Kasumi-1 (cell line): ENCODE measurements at regions not wholly inside any gene's neighbourhood (a gene's known extent, or its start where the extent isn't known, plus 50 kb on each side); places are given as distances from the start of the nearest gene placed in this dataset.
A peak's percentile ranks its signal among the peaks of the same experiment; 100 is the strongest.
"Not testable (repeated sequence)": the region's sequence is repeated elsewhere in the genome, so short reads cannot be mapped to it uniquely, and the experiment has no call there.

ENCODE experiments used
- DNase-seq, 2 experiments: peaks; one replicate each; lab custom pipeline; 2025; lab: John Stamatoyannopoulos, UW

DNA sequence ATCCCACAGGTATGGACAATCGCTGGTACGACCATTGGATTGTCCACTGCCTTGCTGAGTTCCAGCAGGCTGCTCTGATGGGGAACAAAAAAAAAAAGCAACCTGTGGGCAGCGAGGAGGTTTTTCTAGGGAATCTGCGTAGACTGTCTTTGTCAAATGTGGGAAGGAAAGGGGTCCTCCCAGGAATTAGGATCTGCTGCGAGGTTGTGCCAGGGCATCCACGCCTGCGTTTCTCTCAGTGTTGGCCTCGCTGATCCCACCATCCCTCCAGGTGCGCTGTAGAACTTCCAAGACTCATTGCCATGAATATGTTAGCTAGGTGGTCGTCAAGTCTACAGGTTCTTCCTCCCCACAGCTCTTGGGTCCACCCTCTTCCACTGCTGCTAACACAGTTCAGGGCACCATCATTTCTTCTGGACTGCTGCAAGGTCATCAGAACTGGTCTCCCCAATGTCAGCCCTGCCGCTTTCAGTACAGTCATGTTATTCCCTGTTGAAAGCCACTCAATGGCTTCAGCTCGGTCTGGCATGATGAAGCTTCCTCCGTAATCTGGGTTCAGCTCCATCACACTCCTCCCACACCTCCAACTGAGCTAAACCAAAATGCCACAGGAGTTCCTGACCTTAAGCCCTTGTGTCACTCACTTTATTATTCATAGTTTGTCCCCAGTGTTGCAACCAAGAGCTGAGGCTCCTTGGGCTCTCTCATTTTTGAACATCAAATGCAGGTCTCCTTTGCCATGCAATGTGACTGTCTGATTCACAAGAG lies 79.5 kb upstream of the DMRT1 start:
- DNase-seq: no peak

DNA sequence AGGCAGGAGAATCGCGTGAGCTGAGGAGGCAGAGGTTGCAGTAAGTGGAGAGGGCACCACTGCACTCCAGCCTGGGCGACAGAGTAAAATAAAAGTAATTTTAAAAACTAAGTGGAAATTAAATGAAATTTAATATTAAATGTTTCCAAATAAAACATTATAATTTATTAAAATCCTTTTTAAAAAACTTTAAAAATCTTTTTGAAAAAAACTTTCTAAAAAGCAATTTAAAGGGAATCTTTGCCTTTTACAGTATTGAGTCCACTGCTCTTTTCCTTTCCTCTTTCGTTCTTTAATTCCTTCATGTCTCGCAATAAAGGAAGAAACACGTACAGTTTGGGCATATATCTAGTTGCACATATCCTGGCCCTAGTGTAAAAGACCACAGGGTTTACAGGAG lies 77.8 kb upstream of the DMRT1 start:
- DNase-seq: no peak

DNA sequence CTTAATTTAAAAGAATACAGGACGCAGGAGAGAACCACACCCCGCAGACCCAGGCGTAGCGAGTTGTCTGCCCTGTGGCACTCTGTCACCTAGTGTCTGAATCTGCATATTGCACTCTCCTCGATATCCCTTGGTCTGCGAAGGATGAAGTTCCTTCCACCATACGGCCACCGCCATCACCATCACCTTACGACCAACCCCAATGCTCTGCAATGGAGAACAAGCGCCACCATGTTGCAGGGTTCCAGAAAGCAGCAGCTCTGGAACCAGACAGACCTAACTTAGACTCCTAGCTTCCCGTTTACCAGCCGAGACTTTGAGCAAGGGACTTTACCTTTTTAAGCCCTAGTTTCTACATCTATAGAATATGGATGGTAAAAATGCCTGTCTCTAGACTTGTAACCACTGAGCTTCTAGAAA lies 77.4 kb upstream of the DMRT1 start:
- peak; percentile 62 to 66 for DNase-seq

DNA sequence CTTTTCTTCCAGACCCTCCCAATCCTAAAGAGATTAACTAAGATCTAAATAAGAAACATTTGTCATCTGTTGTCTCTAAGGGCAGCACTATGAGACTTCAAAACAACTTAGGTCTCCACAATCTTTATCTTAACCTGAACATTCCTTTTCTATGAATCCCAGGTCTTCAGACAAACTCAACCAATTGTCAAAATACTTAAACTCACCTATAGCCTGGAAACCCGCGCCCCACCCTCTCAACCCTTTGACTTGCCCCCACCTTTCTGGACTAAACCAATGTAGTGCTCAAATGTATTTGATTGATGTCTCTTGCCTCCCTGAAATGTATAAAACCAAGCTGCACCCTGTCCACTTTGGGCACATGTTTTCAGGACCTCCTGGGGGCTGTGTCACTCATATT lies 76.5 kb upstream of the DMRT1 start:
- DNase-seq: no peak

DNA sequence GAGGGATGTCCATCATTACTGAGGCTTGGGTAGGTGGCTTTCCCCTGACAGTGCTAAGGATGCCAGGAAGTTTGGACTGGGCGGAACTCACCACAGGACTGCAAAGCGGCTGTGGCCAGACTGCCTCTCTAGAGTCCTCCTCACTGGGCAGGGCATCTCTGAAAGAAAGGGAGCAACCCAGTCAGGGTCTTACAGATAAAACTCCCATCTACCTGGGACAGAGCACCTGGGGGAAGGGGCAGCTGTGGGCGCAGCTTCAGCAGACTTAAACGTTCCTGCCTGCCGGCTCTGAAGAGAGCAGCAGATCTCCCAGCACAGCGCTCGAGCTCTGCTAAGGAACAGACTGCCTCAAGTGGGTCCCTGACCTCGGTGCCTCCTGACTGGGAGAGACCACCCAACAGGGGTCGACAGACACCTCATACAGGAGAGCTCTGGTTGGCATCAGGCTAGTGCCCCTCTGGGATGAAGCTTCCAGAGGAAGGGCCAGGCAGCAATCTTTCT lies 74.4 kb upstream of the DMRT1 start:
- DNase-seq: not testable (repeated sequence)

DNA sequence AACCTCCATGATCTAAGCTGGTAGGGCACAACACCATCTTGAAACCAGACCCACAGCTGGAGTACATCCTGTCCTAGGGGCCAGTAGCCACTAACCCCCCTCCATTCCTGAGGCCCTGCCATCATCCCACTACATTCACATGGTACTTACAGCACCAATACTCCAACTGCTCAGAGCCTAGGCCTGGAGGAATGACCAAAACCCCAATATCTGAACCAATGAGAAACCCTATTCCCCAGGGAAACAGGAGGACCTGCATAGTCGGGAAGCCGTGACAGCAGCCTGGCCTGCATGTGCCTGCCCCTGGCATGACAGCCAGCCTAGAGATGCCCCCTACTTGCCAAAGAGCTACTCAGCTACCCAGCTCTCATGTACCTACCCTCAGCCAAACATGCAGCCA lies 65.4 kb upstream of the DMRT1 start:
- no peak for DNase-seq

DNA sequence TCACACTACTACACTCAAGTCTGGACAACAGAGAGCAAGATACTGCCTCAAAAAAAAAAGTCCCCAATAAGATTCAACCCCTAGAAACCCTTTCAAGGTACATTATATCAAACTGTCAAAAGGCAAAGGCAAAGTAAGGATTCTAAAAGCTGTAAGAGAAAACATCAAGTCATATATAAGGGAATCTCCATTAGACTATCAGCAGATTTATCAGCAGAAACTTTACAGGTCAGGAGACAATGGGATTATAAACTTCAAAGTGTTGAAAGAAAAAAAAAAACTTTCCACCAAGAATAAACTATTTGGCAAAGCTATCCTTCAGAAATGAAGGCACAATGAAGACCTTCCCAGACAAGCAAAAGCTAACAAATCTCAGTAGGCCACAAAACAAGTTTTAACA lies 63.5 kb upstream of the DMRT1 start:
- DNase-seq: no peak

DNA sequence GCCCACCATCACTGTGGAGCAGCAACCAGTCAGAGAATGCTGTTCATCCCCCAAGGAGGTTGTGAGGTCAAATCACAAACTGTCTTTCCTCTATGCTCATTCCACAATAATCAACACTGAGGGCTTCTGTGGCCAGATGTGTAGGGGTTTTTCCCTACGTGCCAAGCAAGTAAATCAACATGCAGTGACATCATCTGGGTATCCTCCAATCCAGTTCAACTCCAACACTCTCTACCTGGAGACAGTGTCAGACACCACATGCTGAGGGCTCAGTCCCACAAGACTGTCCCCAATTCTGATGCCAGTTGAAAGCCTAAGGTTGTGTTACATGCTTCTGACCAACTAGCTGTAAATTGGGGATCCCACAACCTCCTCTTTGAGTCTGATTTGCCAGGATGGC lies 57.3 kb upstream of the DMRT1 start:
- DNase-seq: no peak

DNA sequence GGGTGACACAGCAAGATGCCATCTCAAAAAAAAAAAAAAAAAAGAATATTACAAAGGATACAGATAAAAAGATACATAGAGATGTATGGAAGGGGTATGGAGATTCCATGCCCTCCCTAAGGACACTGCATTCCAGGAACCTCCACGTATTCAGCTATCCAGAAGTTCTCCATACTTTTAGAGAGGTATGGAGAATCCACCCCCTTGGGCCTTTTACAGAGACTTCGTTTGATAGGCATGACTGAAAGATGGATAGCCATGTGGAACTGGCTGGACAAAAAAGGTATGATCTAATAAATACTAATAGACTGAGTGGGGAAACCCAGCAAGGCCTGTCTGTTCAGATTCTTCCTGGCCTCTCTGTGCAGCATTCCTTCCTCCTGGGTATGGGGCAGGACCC lies 56.6 kb upstream of the DMRT1 start:
- DNase-seq: no peak

DNA sequence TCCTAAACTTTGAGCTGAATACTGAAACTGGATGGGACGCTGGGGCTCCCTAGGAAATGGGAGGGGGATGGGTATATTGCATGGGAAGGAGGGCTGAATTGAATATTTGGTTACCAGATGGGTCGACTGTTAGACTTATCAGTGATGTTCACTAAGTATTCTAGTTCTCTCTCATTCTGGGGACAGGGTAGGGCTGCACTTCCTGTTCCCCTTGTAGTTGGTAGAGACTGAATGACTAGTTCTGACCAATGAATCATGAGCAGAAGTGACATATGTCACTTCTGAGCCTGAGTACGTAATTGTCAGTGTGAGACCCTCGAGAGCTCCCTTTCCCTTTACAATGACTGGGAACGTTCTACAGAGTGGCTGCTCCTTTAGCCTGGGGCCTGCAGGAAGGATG lies 55.5 kb upstream of the DMRT1 start:
- no peak for DNase-seq

DNA sequence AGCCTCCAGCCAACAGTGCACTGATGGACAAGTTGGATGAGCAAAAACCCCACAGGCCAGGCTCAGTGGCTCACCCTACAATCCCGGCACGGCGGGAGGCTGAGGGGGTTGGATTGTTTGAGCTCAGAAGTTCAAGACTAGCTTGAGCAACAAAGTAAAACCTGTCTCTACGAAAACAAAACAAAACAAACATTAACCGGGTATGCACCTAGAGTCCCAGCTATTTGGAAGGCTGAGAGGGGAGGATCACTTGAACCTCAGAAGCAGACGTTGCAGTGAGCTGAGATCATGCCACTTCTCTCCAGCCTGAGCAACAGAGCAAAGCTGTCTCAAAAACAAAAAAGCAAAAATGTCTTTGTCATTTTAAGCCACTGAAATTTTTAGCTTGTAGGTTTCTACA lies 55.1 kb upstream of the DMRT1 start:
- no peak for DNase-seq

DNA sequence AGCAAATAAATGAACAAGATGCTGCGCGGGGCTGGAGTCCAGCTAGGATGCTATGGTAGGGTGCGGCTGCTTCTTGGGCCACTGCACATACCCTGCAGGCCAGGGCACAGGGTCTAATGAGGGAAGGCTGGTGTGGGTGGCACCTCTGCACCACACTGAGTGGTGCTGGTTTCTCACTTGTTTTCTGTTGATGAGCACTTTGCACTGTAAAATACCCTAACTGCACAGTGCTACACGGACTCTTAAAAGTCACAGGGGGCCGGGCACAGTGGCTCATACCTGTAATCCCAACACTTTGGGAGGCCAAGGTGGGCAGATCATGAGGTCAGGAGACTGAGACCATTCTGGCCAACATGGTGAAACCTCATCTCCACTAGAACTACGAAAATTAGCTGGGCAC lies 52.7 kb upstream of the DMRT1 start:
- DNase-seq: no peak
